H9 (cell line): ENCODE measurements at regions not wholly inside any gene's neighbourhood (a gene's known extent, or its start where the extent isn't known, plus 50 kb on each side); places are given as distances from the start of the nearest gene placed in this dataset.

Experiments
- DNase-seq: peaks from one replicate; pipeline ENCODE4 v3.0.0-alpha.2; 2017
- H2AFZ ChIP-seq: one replicate; pipeline ENCODE4 v1.6.1; 2013; ENCODE audit warnings: mild to moderate bottlenecking, low read length, control low read depth, moderate library complexity
- H2AK5ac ChIP-seq: 2 replicates; pipeline ENCODE4 v1.6.1; 2013; ENCODE audit warnings: low read length, control low read depth, mixed read lengths; ENCODE audit not compliant: insufficient read length
- H2BK120ac ChIP-seq: one replicate; pipeline ENCODE4 v1.6.1; 2013; ENCODE audit warnings: low read depth, mild to moderate bottlenecking, low read length, control low read depth, inconsistent platforms; ENCODE audit not compliant: poor library complexity, severe bottlenecking
- H2BK12ac ChIP-seq: 2 replicates; pipeline ENCODE4 v1.6.1; 2013; ENCODE audit warnings: low read length, control low read depth, mixed read lengths, low read depth; ENCODE audit not compliant: insufficient read length
- H2BK15ac ChIP-seq: 2 replicates; pipeline ENCODE4 v1.6.1; 2013; ENCODE audit warnings: low read depth, low read length, control low read depth
- H2BK20ac ChIP-seq: one replicate; pipeline ENCODE4 v1.6.1; 2013; ENCODE audit warnings: low read depth, mild to moderate bottlenecking, low read length, control low read depth, inconsistent platforms; ENCODE audit not compliant: poor library complexity, severe bottlenecking
- H2BK5ac ChIP-seq: 2 replicates; pipeline ENCODE4 v1.6.1; 2013; ENCODE audit warnings: low read length, control low read depth, mixed read lengths; ENCODE audit not compliant: insufficient read length
- H3K14ac ChIP-seq: 2 replicates; pipeline ENCODE4 v1.6.1; 2013; ENCODE audit warnings: low read length, control low read depth; ENCODE audit not compliant: insufficient read depth
- H3K18ac ChIP-seq: 2 replicates; pipeline ENCODE4 v1.6.1; 2013; ENCODE audit warnings: low read depth, mild to moderate bottlenecking, mixed read lengths, low read length, control low read depth; ENCODE audit not compliant: insufficient read length
- H3K23ac ChIP-seq: 2 replicates; pipeline ENCODE4 v1.6.1; 2013; ENCODE audit warnings: low read length, control low read depth, mixed read lengths, low read depth; ENCODE audit not compliant: insufficient read length
- H3K23me2 ChIP-seq: 2 replicates; pipeline ENCODE4 v1.6.1; 2013; ENCODE audit warnings: low read depth, mild to moderate bottlenecking, mixed read lengths, low read length, control low read depth; ENCODE audit not compliant: insufficient read length, poor library complexity, severe bottlenecking
- H3K27ac ChIP-seq: 2 replicates; pipeline ENCODE4 v1.5.1; 2013; ENCODE audit warnings: low read length, control low read depth, mixed read lengths, low read depth; ENCODE audit not compliant: insufficient read length
- H3K27me3 ChIP-seq: 2 replicates; pipeline ENCODE4 v1.6.1; 2013; ENCODE audit warnings: low read length, control low read depth, inconsistent platforms; ENCODE audit not compliant: insufficient read depth
- H3K4ac ChIP-seq: 2 replicates; pipeline ENCODE4 v1.6.1; 2013; ENCODE audit warnings: low read depth, mild to moderate bottlenecking, control low read depth, inconsistent platforms, low read length, moderate library complexity
- H3K4me1 ChIP-seq: 2 replicates; pipeline ENCODE4 v1.6.1; 2013; ENCODE audit warnings: low read length, control low read depth, inconsistent platforms; ENCODE audit not compliant: insufficient read depth
- H3K4me2 ChIP-seq: 2 replicates; pipeline ENCODE4 v1.6.1; 2013; ENCODE audit warnings: low read length, control low read depth, mixed read lengths; ENCODE audit not compliant: insufficient read length, insufficient read depth
- H3K56ac ChIP-seq: 2 replicates; pipeline ENCODE4 v1.6.1; 2013; ENCODE audit warnings: low read depth, mild to moderate bottlenecking, mixed read lengths, low read length, control low read depth; ENCODE audit not compliant: insufficient read length
- H3K79me1 ChIP-seq: 2 replicates; pipeline ENCODE4 v1.6.1; 2013; ENCODE audit warnings: low read depth, mild to moderate bottlenecking, moderate library complexity, low read length, control low read depth, inconsistent platforms; ENCODE audit not compliant: insufficient read depth, poor library complexity, severe bottlenecking
- H3K79me2 ChIP-seq: 2 replicates; pipeline ENCODE4 v1.6.1; 2013; ENCODE audit warnings: low read length, control low read depth, inconsistent platforms; ENCODE audit not compliant: insufficient read depth
- H3K9ac ChIP-seq: 2 replicates; pipeline ENCODE4 v1.6.1; 2013; ENCODE audit warnings: low read length, control low read depth, mixed read lengths; ENCODE audit not compliant: insufficient read length; ENCODE audit errors: extremely low read depth
- H3K9me3 ChIP-seq: one replicate; pipeline ENCODE4 v1.6.1; 2013; ENCODE audit warnings: low read depth, low read length, inconsistent platforms; ENCODE audit not compliant: control insufficient read depth
- H3T11ph ChIP-seq: one replicate; pipeline ENCODE4 v1.6.1; 2013; ENCODE audit warnings: mild to moderate bottlenecking, low read length, control low read depth, inconsistent platforms
- H4K20me1 ChIP-seq: one replicate; pipeline ENCODE4 v1.6.1; 2013; ENCODE audit not compliant: control insufficient read depth, insufficient read length, insufficient read depth
- H4K5ac ChIP-seq: 2 replicates; pipeline ENCODE4 v1.6.1; 2013; ENCODE audit warnings: low read depth, mild to moderate bottlenecking, mixed read lengths, low read length, control low read depth; ENCODE audit not compliant: insufficient read length
- H4K8ac ChIP-seq: replicated peaks from 2 replicates; pipeline ENCODE4 v1.6.1; 2013; ENCODE audit warnings: low read length, control low read depth, mixed read lengths, low read depth; ENCODE audit not compliant: insufficient read length
- H4K91ac ChIP-seq: 2 replicates; pipeline ENCODE4 v1.6.1; 2013; ENCODE audit warnings: low read depth, mild to moderate bottlenecking, moderate library complexity, mixed read lengths, low read length, control low read depth; ENCODE audit not compliant: insufficient read length
- H3K27ac Mint-ChIP-seq, 3 experiments: 2 replicates in 2 of 3; 3 replicates in 1 of 3; pipeline ENCODE4 v1.8.0; 2020 to 2021; ENCODE audit warnings: mixed read lengths in 3 of 3, mild to moderate bottlenecking in 1 of 3, moderate library complexity in 1 of 3
- H3K27me3 Mint-ChIP-seq: 2 replicates; pipeline ENCODE4 v1.8.0; 2021; ENCODE audit warnings: low read depth, mild to moderate bottlenecking, moderate library complexity, mixed read lengths
- H3K36me3 Mint-ChIP-seq, 3 experiments: 2 replicates in 2 of 3; 3 replicates in 1 of 3; pipeline ENCODE4 v1.8.0; 2020 to 2021; ENCODE audit warnings: low read depth in 3 of 3, mixed read lengths in 3 of 3; ENCODE audit not compliant: insufficient read depth in 1 of 3
- H3K4me1 Mint-ChIP-seq, 2 experiments: 2 replicates each; pipeline ENCODE4 v1.8.0; 2020; ENCODE audit warnings: mixed read lengths in 2 of 2
- H3K4me3 Mint-ChIP-seq, 2 experiments: 2 replicates in 1 of 2; 3 replicates in 1 of 2; pipeline ENCODE4 v1.8.0; 2020 to 2021; ENCODE audit warnings: mild to moderate bottlenecking in 2 of 2, mixed read lengths in 2 of 2, moderate library complexity in 1 of 2
- H3K9me3 Mint-ChIP-seq, 2 experiments: 2 replicates in 1 of 2; 3 replicates in 1 of 2; pipeline ENCODE4 v1.8.0; 2020; ENCODE audit warnings: mild to moderate bottlenecking in 2 of 2, mixed read lengths in 2 of 2, moderate library complexity in 1 of 2
- WGBS: extraction: QIAGEN DNeasy Blood & Tissue Kit; methylation state at CpG from one replicate; pipeline ENCODE4 v1.1.7; 2013; ENCODE audit warnings: missing lambda C conversion rate, low lambda C conversion rate, mixed read lengths; ENCODE audit not compliant: insufficient read length; ENCODE audit errors: extremely low coverage; 5-methylcytosine and 5-hydroxymethylcytosine counted together
- TF ChIP-seq, protein P1 (sequence below): fragments of 200-600 bp; sonication (generic); conservative IDR thresholded peaks from 3 replicates; pipeline ENCODE4 v1.8.0; 2021; ENCODE audit warnings: antibody characterized with exemption, mild to moderate bottlenecking

DNA sequence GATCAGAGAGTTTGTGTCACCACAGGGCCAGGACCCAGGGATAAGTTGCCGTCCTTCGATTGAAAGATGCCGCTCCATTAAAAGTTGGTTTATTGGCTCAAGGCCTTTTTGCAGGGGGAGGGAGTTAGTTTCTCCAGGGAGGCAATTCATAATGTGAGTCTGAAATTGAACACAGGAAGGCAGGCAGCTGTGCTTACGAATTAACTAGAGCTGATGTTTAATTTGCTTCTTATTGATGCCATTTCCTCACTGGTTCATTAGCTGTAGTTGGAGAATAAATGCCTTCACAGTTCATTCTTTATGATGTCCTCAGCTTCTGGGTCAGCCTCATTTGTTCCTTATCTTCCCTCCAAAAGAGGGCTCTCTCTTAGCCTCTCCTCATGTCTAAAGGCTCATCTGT is 113.2 kb upstream of the PTPRT start:
- no peak overlapping the region for H3K4ac ChIP-seq
- H3K4me1 Mint-ChIP-seq, result peaks cover 4 to 6% of the 10 kb centered on the region in 2 experiments; a peak in 2 of 4 replicates
- no peak overlapping the region for H4K8ac ChIP-seq
- no peak overlapping the region for H3K56ac ChIP-seq
- H2BK15ac ChIP-seq, result no peak overlapping the region
- H4K91ac ChIP-seq, result no peak overlapping the region
- H3K27ac ChIP-seq, result no peak overlapping the region
- 0 out of 7 replicates have a peak, but pooled peaks cover 0 to under 1% (median 0%) of the 10 kb centered on the region in 3 experiments for H3K36me3 Mint-ChIP-seq
- H3K79me2 ChIP-seq, result no peaks in the 10 kb centered on the region
- no peaks in the 10 kb centered on the region for H3K79me1 ChIP-seq
- H3K27me3 ChIP-seq, result no peaks in the 10 kb centered on the region
- H3K14ac ChIP-seq, result no peak overlapping the region
- no peak overlapping the region for H2BK12ac ChIP-seq
- H2BK5ac ChIP-seq, result no peak overlapping the region
- no peaks in the 10 kb centered on the region for H4K20me1 ChIP-seq
- no peak overlapping the region for H2AK5ac ChIP-seq
- no peak overlapping the region for H3K4me2 ChIP-seq
- H3K9me3 ChIP-seq, result peaks cover 6% of the 10 kb centered on the region
- H3K4me3 Mint-ChIP-seq, result no peak overlapping the region
- WGBS, result no CpG with 5 or more reads among the region's 4 CpGs
- no peak overlapping the region for H2BK20ac ChIP-seq
- H2BK120ac ChIP-seq, result no peak overlapping the region
- no peaks in the 10 kb centered on the region for H3K23me2 ChIP-seq
- H2AFZ ChIP-seq, result no peak overlapping the region
- H3K4me1 ChIP-seq, result no peaks in the 10 kb centered on the region
- no peak overlapping the region for H3K23ac ChIP-seq
- peaks cover under 1 to 7% of the 10 kb centered on the region in 2 experiments for H3K9me3 Mint-ChIP-seq
- H3K18ac ChIP-seq, result no peak overlapping the region
- TF ChIP-seq, protein P1, sequence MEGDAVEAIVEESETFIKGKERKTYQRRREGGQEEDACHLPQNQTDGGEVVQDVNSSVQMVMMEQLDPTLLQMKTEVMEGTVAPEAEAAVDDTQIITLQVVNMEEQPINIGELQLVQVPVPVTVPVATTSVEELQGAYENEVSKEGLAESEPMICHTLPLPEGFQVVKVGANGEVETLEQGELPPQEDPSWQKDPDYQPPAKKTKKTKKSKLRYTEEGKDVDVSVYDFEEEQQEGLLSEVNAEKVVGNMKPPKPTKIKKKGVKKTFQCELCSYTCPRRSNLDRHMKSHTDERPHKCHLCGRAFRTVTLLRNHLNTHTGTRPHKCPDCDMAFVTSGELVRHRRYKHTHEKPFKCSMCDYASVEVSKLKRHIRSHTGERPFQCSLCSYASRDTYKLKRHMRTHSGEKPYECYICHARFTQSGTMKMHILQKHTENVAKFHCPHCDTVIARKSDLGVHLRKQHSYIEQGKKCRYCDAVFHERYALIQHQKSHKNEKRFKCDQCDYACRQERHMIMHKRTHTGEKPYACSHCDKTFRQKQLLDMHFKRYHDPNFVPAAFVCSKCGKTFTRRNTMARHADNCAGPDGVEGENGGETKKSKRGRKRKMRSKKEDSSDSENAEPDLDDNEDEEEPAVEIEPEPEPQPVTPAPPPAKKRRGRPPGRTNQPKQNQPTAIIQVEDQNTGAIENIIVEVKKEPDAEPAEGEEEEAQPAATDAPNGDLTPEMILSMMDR, result no peak
- no peak overlapping the region for H4K5ac ChIP-seq
- peaks cover 6% of the 10 kb centered on the region for H3K27me3 Mint-ChIP-seq
- DNase-seq, result no peak
- no peak overlapping the region for H3T11ph ChIP-seq
- no peak overlapping the region for H3K9ac ChIP-seq
- no peak overlapping the region; a peak in 1 of 7 replicates for H3K27ac Mint-ChIP-seq
